ENCODE measurements at regions not wholly inside any gene's neighbourhood (a gene's known extent, or its start where the extent isn't known, plus 50 kb on each side); places are given as distances from the start of the nearest gene placed in this dataset.

DNA sequence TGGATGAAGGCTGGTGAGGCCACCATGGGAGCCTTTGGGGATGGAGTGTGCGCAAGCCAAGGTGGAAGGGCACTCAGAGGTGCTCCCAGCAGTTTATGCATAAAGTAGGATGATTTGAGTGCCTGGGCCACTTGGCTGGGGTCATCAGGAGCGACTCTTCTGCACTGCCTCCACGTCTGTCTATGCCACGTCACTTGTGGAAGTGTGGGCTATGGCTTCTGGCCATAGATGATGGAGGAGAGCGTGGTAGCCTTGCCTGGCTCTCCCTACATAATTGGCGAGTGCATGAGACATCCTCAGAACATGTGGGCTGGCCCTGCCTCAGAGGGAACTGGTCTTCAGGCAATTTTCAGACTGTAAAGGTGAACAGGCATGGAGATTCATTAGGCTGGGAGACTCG lies 182.9 kb downstream of the TEX29 start:
- H3K9ac ChIP-seq (ENCODE audit: low read depth, low read length, poor library complexity, severe bottlenecking): no peak overlapping the region
- H3K4me3 ChIP-seq (ENCODE audit: low read length, poor library complexity, severe bottlenecking): no peak overlapping the region
- H3K9me2 ChIP-seq (replicated peaks; ENCODE audit: low read depth, low read length): no peaks in the 10 kb centered on the region
- no peaks in the 10 kb centered on the region for H4K20me1 ChIP-seq (ENCODE audit: insufficient read depth, low read length, poor library complexity, severe bottlenecking)
- H3F3A ChIP-seq (ENCODE audit: low read depth): no peaks in the 10 kb centered on the region
- peaks cover 14% of the 10 kb centered on the region; the same call in 1 of the 2 replicates for H3K9me3 ChIP-seq (ENCODE audit: insufficient read depth, low read depth, low read length)
- no peaks in the 10 kb centered on the region for H3K36me3 ChIP-seq (ENCODE audit: insufficient read depth, low read length)
- no peak overlapping the region for H3K4me2 ChIP-seq (ENCODE audit: low read depth, low read length, poor library complexity, severe bottlenecking)
- no peak for TF ChIP-seq EZH2phosphoT487 (IDR thresholded peaks at IDR 0.05; ENCODE audit: borderline replicate concordance)
- TF ChIP-seq, protein P1, sequence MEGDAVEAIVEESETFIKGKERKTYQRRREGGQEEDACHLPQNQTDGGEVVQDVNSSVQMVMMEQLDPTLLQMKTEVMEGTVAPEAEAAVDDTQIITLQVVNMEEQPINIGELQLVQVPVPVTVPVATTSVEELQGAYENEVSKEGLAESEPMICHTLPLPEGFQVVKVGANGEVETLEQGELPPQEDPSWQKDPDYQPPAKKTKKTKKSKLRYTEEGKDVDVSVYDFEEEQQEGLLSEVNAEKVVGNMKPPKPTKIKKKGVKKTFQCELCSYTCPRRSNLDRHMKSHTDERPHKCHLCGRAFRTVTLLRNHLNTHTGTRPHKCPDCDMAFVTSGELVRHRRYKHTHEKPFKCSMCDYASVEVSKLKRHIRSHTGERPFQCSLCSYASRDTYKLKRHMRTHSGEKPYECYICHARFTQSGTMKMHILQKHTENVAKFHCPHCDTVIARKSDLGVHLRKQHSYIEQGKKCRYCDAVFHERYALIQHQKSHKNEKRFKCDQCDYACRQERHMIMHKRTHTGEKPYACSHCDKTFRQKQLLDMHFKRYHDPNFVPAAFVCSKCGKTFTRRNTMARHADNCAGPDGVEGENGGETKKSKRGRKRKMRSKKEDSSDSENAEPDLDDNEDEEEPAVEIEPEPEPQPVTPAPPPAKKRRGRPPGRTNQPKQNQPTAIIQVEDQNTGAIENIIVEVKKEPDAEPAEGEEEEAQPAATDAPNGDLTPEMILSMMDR (conservative IDR thresholded peaks at IDR 0.05; ENCODE audit: low read length): no peak
- no peaks in the 10 kb centered on the region for H3K4me1 ChIP-seq (ENCODE audit: insufficient read depth, low read length, poor library complexity, severe bottlenecking)
- no peaks in the 10 kb centered on the region for H3K27me3 ChIP-seq (ENCODE audit: insufficient read depth, low read length, poor library complexity, severe bottlenecking)
- H2AFZ ChIP-seq (ENCODE audit: low read length): no peak overlapping the region
- no peaks in the 10 kb centered on the region for H3K79me2 ChIP-seq (ENCODE audit: insufficient read depth, low read length)

DNA sequence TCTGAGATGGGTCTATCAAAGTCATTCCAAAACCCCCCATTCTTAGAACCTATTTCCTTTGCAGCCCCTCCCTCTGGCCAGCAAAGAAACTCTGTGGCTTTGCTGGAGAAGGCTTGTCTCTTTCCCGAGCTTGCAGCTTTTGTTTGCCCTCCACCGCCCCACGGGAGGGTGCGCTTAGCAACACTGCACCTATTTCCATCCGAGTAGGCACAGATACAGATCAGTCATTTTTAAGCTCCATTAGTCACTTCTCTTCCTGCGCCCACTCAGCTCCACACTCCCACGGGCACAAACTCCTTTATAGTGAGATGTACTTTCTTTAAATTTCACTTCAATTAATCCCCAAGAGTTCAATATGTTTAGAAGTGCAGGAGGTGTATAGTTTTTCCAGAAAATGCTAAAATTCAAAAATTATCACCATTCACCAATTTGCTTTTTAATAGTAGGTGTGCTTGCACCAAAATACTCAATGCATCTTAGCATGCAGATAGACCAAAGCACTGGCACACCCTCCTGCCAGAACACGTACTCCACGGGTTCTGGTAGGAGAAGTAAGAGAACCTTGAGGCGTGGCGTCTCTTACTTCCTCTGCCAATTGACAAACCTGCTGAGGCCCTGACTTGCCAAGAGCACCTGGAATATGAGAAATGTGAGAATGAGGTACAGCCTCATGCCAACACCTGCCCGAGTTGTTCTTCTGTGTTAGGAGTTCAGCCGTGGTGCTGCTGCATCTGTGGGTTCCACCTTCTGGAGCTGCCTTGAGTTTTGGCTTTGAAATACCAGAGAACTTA lies 183.7 kb downstream of the TEX29 start:
- H3K4me2 ChIP-seq (ENCODE audit: low read depth, low read length, poor library complexity, severe bottlenecking): no peak overlapping the region
- no peaks in the 10 kb centered on the region for H3K9me2 ChIP-seq (replicated peaks; ENCODE audit: low read depth, low read length)
- peaks cover 14% of the 10 kb centered on the region; the same call in 1 of the 2 replicates for H3K9me3 ChIP-seq (ENCODE audit: insufficient read depth, low read depth, low read length)
- no peak overlapping the region for H3K9ac ChIP-seq (ENCODE audit: low read depth, low read length, poor library complexity, severe bottlenecking)
- H3F3A ChIP-seq (ENCODE audit: low read depth): no peaks in the 10 kb centered on the region
- no peak overlapping the region for H3K4me3 ChIP-seq (ENCODE audit: low read length, poor library complexity, severe bottlenecking)
- TF ChIP-seq EZH2phosphoT487 (IDR thresholded peaks at IDR 0.05; ENCODE audit: borderline replicate concordance): no peak
- TF ChIP-seq, protein P1 (conservative IDR thresholded peaks at IDR 0.05; ENCODE audit: low read length): no peak
- no peaks in the 10 kb centered on the region for H3K27me3 ChIP-seq (ENCODE audit: insufficient read depth, low read length, poor library complexity, severe bottlenecking)
- no peaks in the 10 kb centered on the region for H3K4me1 ChIP-seq (ENCODE audit: insufficient read depth, low read length, poor library complexity, severe bottlenecking)
- no peaks in the 10 kb centered on the region for H3K79me2 ChIP-seq (ENCODE audit: insufficient read depth, low read length)
- H2AFZ ChIP-seq (ENCODE audit: low read length): no peak overlapping the region
- no peaks in the 10 kb centered on the region for H3K36me3 ChIP-seq (ENCODE audit: insufficient read depth, low read length)
- H4K20me1 ChIP-seq (ENCODE audit: insufficient read depth, low read length, poor library complexity, severe bottlenecking): no peaks in the 10 kb centered on the region

DNA sequence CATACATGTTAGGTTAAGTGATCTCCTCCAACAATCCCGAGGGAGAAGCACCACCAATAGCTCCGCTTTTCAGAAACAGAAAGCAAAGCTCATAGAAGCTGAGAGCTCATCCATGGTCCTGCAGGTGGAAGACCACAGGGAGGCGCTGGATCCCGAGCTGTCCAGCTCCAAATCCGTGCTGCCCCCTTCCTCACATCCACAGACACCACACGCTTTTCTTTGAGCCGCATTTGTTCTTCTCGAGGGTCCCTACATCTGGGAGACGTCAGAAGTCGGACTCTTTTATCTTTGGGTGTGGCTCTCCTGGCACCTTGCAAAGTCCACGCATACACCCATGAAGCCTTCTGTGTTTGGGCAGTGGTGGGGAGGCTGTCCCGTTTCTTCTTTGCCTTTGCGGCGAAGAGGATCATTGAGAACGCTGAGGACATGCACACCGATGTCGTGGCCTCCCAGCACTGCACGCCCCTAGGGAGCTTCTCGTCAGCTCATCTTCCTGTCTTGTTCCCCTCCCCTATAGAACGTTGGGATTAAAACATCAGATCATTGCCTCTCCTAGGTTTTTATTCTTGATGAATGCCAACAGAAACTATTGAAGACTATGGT lies 184.8 kb downstream of the TEX29 start:
- Histone ChIP-seq H3K36me3 (ENCODE audit: insufficient read depth, low read length) (no peaks in the 10 kb centered on the region), H2AFZ (ENCODE audit: low read length) (no peak overlapping the region), H3K4me3 (ENCODE audit: low read length, poor library complexity, severe bottlenecking) (no peak overlapping the region), H3K9ac (ENCODE audit: low read depth, low read length, poor library complexity, severe bottlenecking) (no peak overlapping the region), H4K20me1 (ENCODE audit: insufficient read depth, low read length, poor library complexity, severe bottlenecking) (no peaks in the 10 kb centered on the region), H3K9me3 (ENCODE audit: insufficient read depth, low read depth, low read length) (peaks cover 14% of the 10 kb centered on the region; the same call in 1 of the 2 replicates), H3K4me2 (ENCODE audit: low read depth, low read length, poor library complexity, severe bottlenecking) (no peak overlapping the region), H3F3A (ENCODE audit: low read depth) (no peaks in the 10 kb centered on the region), H3K79me2 (ENCODE audit: insufficient read depth, low read length) (no peaks in the 10 kb centered on the region), H3K4me1 (ENCODE audit: insufficient read depth, low read length, poor library complexity, severe bottlenecking) (no peaks in the 10 kb centered on the region), H3K9me2 (replicated peaks; ENCODE audit: low read depth, low read length) (no peaks in the 10 kb centered on the region), H3K27me3 (ENCODE audit: insufficient read depth, low read length, poor library complexity, severe bottlenecking) (no peaks in the 10 kb centered on the region)
- TF ChIP-seq, protein P1 (conservative IDR thresholded peaks at IDR 0.05; ENCODE audit: low read length): no peak; the same call in 1 of the 2 replicates
- TF ChIP-seq EZH2phosphoT487 (IDR thresholded peaks at IDR 0.05; ENCODE audit: borderline replicate concordance): no peak

Measured in Loucy (cell line).